Neural progenitor cell (in vitro differentiated cells): ENCODE measurements at regions not wholly inside any gene's neighbourhood (a gene's known extent, or its start where the extent isn't known, plus 50 kb on each side); places are given as distances from the start of the nearest gene placed in this dataset.
"Not testable (repeated sequence)": the region's sequence is repeated elsewhere in the genome, so short reads cannot be mapped to it uniquely, and the experiment has no call there.

Experiments
- CTCF ChIP-seq: fragments of 200-600 bp; sonication (generic); IDR thresholded peaks from 2 replicates; pipeline ENCODE4 v1.5.1; 2017; ENCODE audit warnings: antibody characterized with exemption, mild to moderate bottlenecking
- EZH2 ChIP-seq: fragments of 200-600 bp; sonication (generic); IDR thresholded peaks from 2 replicates; pipeline ENCODE4 v1.6.1; 2017; ENCODE audit warnings: antibody characterized with exemption, mild to moderate bottlenecking, moderate library complexity

- not testable (repeated sequence) for TF ChIP-seq CTCF, EZH2
Measured at GRCh38 chr1:146415017-146415416, 186.2 kb upstream of the NOTCH2NLA start.
